HG03575 (cell line): ENCODE measurements at regions not wholly inside any gene's neighbourhood (a gene's known extent, or its start where the extent isn't known, plus 50 kb on each side); places are given as distances from the start of the nearest gene placed in this dataset.

ENCODE experiments used
- ATAC-seq: cut with Tn5 transposase; IDR thresholded peaks from one replicate; pipeline ENCODE4 v1.9.1; 2021; ENCODE audit not compliant: unreplicated experiment, insufficient number of reproducible peaks, low FRiP score; ENCODE audit errors: extremely low read depth

- ATAC-seq, result no peak
Measured at GRCh38 chr12:88435334-88436076, 144.8 kb downstream of the KITLG start.

GRCh38 chr12:88437226-88437625 is 143.0 kb downstream of the KITLG start:
- no peak for ATAC-seq
